ENCODE measurements at regions not wholly inside any gene's neighbourhood (a gene's known extent, or its start where the extent isn't known, plus 50 kb on each side); places are given as distances from the start of the nearest gene placed in this dataset.

- H3K4me3 Mint-ChIP-seq = no peak overlapping the region
- no peaks in the 10 kb centered on the region for H3K4me1 Mint-ChIP-seq
- Histone ChIP-seq H2BK20ac (ENCODE audit: low read depth, low read length, poor library complexity, severe bottlenecking) (no peak overlapping the region), H3K23ac (ENCODE audit: insufficient read length, low read depth, low read length) (no peak overlapping the region), H4K8ac (replicated peaks; ENCODE audit: insufficient read length, low read depth, low read length) (no peak overlapping the region), H3K9ac (ENCODE audit: extremely low read depth, insufficient read length, low read length) (no peak overlapping the region), H2BK5ac (ENCODE audit: insufficient read length, low read length) (no peak overlapping the region), H3K4me1 (ENCODE audit: insufficient read depth, low read length) (no peaks in the 10 kb centered on the region), H3K4me2 (ENCODE audit: insufficient read depth, insufficient read length, low read length) (no peak overlapping the region), H2AFZ (ENCODE audit: low read length) (no peak overlapping the region), H3K23me2 (ENCODE audit: insufficient read length, low read depth, low read length, poor library complexity, severe bottlenecking) (no peaks in the 10 kb centered on the region), H3K27me3 (ENCODE audit: insufficient read depth, low read length) (no peaks in the 10 kb centered on the region), H2AK5ac (ENCODE audit: insufficient read length, low read length) (no peak overlapping the region), H3K14ac (ENCODE audit: insufficient read depth, low read length) (no peak overlapping the region), H3K4ac (ENCODE audit: low read depth, low read length) (no peak overlapping the region), H3K18ac (ENCODE audit: insufficient read length, low read depth, low read length) (no peak overlapping the region), H3K9me3 (ENCODE audit: control insufficient read depth, low read depth, low read length) (no peaks in the 10 kb centered on the region), H2BK120ac (ENCODE audit: low read depth, low read length, poor library complexity, severe bottlenecking) (no peak overlapping the region), H4K20me1 (ENCODE audit: control insufficient read depth, insufficient read depth, insufficient read length) (no peaks in the 10 kb centered on the region), H2BK12ac (ENCODE audit: insufficient read length, low read depth, low read length) (no peak overlapping the region), H4K5ac (ENCODE audit: insufficient read length, low read depth, low read length) (no peak overlapping the region), H3K27ac (ENCODE audit: insufficient read length, low read depth, low read length) (no peak overlapping the region), H2BK15ac (ENCODE audit: low read depth, low read length) (no peak overlapping the region), H3T11ph (ENCODE audit: low read length) (no peak overlapping the region), H3K79me2 (ENCODE audit: insufficient read depth, low read length) (no peaks in the 10 kb centered on the region), H3K79me1 (ENCODE audit: insufficient read depth, low read depth, low read length, poor library complexity, severe bottlenecking) (no peaks in the 10 kb centered on the region), H4K91ac (ENCODE audit: insufficient read length, low read depth, low read length) (no peak overlapping the region), H3K56ac (ENCODE audit: insufficient read length, low read depth, low read length) (no peak overlapping the region)
- peaks cover 0 to 4% of the 10 kb centered on the region in 2 experiments; a peak in 2 of 5 replicates for H3K9me3 Mint-ChIP-seq
- no peaks in the 10 kb centered on the region for H3K36me3 Mint-ChIP-seq (ENCODE audit: insufficient read depth in 1 of 3, low read depth in 3 of 3)
- H3K27me3 Mint-ChIP-seq (ENCODE audit: low read depth) = peaks cover 3% of the 10 kb centered on the region
- no CpG with 5 or more reads among the region's 8 CpGs for WGBS (ENCODE audit: extremely low coverage, insufficient read length, low lambda C conversion rate)
- no peak overlapping the region for H3K27ac Mint-ChIP-seq
- no peak for DNase-seq
- TF ChIP-seq, protein P1, sequence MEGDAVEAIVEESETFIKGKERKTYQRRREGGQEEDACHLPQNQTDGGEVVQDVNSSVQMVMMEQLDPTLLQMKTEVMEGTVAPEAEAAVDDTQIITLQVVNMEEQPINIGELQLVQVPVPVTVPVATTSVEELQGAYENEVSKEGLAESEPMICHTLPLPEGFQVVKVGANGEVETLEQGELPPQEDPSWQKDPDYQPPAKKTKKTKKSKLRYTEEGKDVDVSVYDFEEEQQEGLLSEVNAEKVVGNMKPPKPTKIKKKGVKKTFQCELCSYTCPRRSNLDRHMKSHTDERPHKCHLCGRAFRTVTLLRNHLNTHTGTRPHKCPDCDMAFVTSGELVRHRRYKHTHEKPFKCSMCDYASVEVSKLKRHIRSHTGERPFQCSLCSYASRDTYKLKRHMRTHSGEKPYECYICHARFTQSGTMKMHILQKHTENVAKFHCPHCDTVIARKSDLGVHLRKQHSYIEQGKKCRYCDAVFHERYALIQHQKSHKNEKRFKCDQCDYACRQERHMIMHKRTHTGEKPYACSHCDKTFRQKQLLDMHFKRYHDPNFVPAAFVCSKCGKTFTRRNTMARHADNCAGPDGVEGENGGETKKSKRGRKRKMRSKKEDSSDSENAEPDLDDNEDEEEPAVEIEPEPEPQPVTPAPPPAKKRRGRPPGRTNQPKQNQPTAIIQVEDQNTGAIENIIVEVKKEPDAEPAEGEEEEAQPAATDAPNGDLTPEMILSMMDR (conservative IDR thresholded peaks at IDR 0.05) = no peak
These were observed 141.5 kb downstream of the FBXO15 start for GRCh38 chr18:74006143-74006542.

Data from H9 (cell line).